ENCODE measurements at regions not wholly inside any gene's neighbourhood (a gene's known extent, or its start where the extent isn't known, plus 50 kb on each side); places are given as distances from the start of the nearest gene placed in this dataset.

DNA sequence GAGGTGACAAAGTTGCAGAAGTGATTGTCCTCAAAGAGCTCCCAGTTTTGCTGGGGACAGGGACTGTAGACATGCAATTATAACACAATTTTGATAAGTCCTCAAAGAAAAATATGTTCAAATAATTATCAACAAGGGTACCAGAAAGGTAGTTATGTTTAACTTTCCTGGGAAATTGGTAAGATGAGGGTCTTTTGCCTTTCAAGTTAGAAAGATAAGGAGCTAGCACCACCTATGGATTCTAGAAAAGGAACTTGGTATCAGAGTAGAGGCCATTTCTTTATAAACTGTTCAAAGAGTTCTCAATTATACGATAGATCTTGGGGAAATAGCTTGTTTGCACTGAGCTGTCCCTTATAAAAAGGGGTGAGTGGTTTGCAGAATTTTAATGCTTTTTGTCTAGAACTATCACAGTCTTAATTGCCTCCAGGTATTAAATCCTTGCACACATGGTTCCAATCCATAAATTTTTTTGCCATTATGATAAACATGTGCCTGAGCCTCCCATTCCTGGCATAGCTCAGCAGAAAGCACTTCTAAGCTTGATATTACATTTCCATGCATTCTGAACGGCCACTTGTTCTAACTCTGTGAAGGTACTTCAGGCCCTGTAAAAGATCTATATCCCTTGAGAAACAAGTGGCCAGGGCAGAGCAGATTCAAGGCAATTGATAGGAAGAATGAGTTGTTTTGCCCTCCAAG is 247.5 kb upstream of the LRIG1 start:
- DNase-seq (ENCODE audit: low read depth) = no peak

GRCh38 chr3:66751842-66752241 is 246.3 kb upstream of the KBTBD8 start:
- DNase-seq (ENCODE audit: low read depth) = no peak

DNA sequence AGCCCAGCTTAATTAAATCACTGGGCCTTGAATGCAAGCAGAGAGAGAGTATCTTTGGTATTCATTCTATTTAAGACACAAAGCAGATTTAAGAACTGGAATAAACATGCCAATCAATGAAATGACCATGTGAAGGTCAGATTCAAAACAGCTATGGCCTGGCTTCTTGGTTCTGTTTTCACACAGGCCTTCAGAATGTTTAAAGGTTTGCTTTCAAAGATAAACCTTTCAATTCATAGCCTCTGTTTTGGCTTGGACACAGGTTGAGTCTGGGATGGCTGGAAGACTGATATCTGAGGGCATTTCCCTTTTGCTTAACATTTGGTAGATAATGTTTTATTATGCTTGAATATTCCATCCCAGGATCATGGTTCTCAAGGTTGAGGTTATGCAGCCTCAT is 244.4 kb upstream of the KBTBD8 start:
- DNase-seq (ENCODE audit: low read depth) = no peak

- no peak for DNase-seq (ENCODE audit: low read depth)
These were observed 243.5 kb upstream of the KBTBD8 start for GRCh38 chr3:66754613-66755012.

- no peak for DNase-seq (ENCODE audit: low read depth)
These were observed 242.2 kb upstream of the KBTBD8 start for GRCh38 chr3:66755924-66756323.

GRCh38 chr3:66756468-66757036 is 241.6 kb upstream of the KBTBD8 start:
- DNase-seq (ENCODE audit: low read depth) = no peak

GRCh38 chr3:66761093-66761780 is 236.9 kb upstream of the KBTBD8 start:
- DNase-seq (ENCODE audit: low read depth) = no peak

DNA sequence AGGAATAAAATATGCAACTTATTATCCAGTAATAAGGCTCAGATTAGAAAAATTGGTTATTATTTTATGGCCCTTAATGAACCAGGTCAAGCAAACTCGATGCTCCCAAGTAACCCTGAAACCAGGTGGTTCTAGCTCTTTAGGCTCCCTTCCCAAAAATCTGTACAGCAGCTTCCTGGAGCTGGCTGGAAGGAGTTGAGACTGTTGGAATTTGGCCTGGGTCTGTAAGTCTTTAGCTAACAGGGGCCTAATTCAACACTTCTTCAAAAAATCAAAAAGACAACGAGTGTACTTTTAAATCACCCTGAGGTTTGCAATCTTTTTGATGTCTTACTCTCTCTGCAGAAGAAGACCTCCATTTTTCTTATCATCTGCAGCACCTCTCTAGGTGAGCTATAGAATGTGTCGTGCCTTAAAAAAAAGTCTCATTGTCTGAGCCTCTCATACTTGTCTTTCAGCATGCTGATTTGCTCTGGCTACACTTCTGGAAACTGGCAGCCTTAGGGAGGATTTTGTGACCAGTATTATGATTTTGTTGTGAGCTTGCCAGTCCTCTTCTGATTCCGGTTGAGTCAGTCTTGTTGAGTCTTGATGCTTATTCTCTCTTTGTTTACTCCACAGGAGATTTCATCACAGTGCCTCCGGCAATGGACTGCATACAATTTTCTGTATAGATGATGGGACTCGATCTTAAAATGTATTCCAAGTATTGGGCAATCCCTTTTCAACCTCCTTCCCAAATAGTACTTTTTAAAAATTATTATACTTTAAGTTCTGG is 235.0 kb upstream of the KBTBD8 start:
- DNase-seq (ENCODE audit: low read depth) = no peak

DNA sequence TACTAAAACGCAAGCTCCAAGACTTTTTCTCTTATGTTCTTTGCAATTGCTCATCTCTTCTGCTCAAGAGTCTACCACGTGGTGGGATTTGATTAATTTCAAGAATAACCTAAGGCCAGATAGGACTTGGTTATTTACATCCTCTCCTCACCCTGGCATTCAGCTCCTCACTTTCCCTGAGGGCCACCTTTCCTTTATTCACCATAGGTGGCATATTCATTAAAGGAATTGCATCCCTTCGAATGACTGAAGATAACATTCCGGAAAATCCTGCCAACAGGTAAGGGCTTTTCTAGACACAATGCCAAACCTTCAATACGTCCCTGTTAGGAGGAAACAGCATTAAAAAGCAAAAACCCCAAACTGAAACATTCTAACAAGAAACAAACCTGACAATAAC is 220.0 kb upstream of the KBTBD8 start:
- DNase-seq (ENCODE audit: low read depth) = no peak

DNA sequence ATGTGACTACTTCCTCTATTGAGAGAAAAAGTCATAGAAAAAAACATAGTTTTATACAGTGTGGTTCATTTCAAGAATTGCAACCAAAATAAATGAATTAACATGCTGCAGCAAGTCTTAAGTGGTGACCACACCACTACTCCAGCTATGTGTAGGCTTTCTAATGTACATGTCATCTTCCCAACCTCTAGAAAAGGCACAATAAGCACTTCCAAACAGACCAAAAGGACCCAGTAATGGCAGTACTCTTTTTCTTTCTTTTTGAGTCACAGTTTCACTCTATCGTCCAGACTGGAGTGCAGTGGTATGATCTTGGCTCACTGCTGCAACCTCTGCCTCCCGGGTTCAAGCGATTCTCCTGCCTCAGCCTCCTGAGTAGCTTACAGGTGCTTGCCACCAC is 219.3 kb upstream of the KBTBD8 start:
- DNase-seq (ENCODE audit: low read depth) = no peak

GRCh38 chr3:66785191-66785909 is 212.8 kb upstream of the KBTBD8 start:
- no peak for DNase-seq (ENCODE audit: low read depth)

- DNase-seq (ENCODE audit: low read depth) = no peak
These were observed 208.4 kb upstream of the KBTBD8 start for GRCh38 chr3:66789580-66790237.

DNA sequence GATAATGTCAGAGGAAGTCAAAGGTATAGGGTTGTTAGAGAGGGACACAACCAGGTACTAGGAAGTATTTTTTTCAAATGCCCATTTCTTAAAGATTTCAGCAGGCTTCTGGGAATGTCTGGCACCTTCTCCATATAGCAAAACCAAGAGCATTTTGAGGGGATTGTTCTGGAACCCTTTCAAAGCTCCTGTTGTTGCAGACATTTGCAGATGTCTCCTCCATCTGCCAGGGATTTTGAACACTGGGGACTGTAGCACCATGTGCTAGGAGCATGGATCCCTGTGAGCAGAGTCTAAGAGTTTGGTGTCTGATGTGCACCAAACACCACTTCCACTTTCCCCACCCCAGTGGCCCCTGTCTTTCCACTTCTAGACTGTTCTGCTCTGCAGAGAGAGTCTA is 206.0 kb upstream of the KBTBD8 start:
- DNase-seq (ENCODE audit: low read depth) = no peak

DNA sequence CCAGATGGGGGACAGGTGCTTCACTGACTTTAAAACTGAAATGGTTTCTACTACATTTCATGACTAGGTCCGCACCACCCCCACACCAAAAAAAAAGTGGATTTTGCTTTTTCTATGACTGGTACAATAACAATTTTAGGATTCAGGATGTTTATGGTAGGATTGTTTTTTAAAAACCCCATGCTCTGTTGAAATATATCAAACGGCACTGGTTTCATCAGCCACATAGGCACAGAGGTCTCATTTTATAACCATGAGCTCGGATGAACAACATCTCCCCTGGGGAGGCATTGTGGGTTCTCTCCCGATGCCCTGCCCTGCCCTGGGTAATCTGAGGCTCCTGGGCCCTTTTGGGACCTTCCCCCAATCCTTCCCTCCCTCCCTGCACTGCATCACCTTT is 202.7 kb upstream of the KBTBD8 start:
- DNase-seq (ENCODE audit: low read depth) = no peak

- no peak for DNase-seq (ENCODE audit: low read depth)
These were observed 201.8 kb upstream of the KBTBD8 start for GRCh38 chr3:66796343-66796742.

DNA sequence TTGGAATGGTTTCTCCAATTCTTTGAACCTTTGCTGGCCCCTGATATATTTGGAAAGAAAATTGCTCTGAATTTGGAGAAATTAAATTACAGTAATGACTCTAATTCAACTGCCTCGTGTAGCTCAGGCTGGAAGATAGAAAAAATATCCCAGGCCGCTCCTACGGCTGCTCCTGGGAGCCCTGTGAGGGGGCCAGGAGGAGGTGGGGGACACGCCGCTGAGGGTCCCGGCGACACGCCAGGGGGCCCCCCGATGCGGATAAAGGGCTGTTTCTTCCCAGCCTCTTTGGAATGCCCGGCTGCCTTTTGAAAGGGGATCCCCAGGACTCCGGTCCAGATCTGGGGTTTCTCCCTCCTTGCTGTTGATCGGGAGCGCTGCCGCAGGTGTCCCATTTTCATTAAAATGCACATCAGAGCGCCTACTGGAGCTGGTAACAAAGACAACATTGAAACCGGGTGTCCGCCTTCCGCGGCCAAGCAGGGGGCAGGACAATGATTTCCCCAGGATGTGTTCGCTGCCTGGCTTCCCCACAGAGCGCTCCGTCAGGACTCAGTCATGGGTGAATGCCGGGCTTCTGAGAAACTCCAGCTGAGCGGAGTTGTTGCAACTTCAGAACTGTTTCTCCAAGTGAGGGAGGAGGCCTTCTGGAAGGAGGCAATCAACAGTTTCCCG is 200.1 kb upstream of the KBTBD8 start:
- no peak for DNase-seq (ENCODE audit: low read depth)

GRCh38 chr3:66800941-66801545 is 197.1 kb upstream of the KBTBD8 start:
- DNase-seq (ENCODE audit: low read depth) = no peak

DNA sequence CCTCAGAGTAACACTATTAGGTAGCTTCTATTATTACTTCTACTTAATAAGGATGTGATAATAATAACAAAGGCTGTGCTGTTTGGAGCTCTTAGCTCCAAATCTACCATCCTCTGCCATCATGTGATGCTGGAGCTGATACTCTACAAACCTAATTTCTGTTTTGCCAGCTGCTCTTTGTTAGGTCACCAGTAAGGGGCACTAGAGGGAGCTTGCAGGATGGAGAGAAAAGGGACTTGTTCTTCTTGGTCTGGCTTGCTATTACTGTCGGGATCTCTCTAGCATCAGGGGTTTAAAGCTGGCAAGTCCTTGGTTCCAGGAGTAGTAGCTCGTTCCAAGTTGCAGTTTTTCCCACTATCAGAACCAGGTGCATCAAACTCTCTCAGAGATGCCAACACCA is 194.9 kb upstream of the KBTBD8 start:
- DNase-seq (ENCODE audit: low read depth) = no peak

- no peak for DNase-seq (ENCODE audit: low read depth)
These were observed 194.1 kb upstream of the KBTBD8 start for GRCh38 chr3:66803721-66804695.
